Medulla oblongata (tissue), 1 donor: ENCODE measurements at regions not wholly inside any gene's neighbourhood (a gene's known extent, or its start where the extent isn't known, plus 50 kb on each side); places are given as distances from the start of the nearest gene placed in this dataset.
A peak's percentile ranks its signal among the peaks of the same experiment; 100 is the strongest.

Experiments
- DNase-seq: peaks from one replicate; pipeline ENCODE4 v3.0.0-alpha.2; 2015; ENCODE audit errors: extremely low spot score

DNA sequence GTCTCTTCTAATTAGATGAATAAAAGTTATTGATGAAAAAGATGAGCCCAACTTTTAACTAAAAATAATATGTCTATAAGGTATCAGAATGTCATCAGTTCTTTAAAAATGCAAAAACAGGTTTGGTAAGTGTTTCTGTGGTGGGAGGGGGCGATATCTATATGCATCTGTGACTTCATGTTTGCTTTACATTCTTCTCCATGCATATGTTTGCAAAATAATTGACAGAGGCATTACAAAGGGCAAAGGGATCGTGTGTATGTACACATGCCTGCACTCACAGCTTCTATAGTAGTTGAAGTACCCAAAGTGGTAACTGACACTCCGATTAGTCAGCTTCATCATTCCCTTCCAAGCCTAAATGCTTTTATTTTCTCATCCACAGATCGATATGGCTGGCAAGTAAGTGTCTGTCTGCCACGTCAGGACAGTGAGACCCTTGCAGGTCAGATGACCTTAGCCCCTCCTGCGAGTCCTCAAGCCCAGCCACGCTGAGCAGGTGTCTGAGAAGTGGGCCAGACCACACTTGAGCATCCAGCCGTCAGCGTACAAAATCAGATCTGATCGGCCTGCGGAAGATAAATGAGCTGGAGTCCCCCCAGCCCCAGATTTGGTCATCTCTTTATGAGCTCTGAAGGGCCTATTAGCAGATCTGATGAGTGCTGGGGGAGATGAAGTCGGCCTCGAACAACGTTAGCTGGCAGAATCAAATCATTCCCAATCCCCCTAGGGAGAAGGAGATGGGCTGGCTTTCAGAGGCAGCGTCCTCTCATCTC, 369.1 kb downstream of the MAFB start:
- no peak for DNase-seq

GRCh38 chr20:40319056-40319455, 370.0 kb downstream of the MAFB start:
- DNase-seq: no peak

DNA sequence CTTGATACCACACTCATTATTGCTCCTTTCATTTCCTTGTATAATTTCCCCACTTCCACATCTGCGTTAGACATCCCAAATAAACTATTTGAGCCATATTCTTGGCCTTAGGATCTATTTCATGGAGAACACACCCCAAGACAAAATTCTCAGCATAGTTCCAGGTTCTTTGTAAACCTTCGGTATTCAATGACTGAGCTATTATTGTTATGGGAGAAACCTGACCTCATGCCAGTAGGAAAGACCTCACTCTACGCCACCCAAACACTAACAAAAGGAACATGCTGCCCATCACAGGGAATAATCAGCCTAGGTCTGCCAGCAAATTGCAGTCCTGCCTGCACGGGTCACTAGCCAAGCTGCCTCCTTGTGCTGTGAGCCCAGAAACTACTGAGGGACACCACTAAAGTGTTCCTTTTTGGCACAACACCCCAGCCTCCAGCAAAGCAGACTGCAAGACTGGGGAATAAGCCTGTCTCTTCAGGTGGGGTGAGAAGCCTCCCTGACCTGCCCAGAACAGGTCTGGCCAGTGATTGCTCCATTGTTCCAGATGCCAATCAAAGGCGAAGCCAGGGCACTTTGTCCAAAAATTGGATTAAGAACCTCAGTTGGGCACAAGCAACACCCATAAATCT, 371.8 kb downstream of the MAFB start:
- peak; percentile 21 for DNase-seq

GRCh38 chr20:40314278-40314677, 374.8 kb downstream of the MAFB start:
- peak; percentile 72 for DNase-seq

- DNase-seq: no peak
These were observed 375.3 kb downstream of the MAFB start for GRCh38 chr20:40313730-40314129.

- DNase-seq: no peak
These were observed 379.3 kb downstream of the MAFB start for GRCh38 chr20:40309731-40310130.

DNA sequence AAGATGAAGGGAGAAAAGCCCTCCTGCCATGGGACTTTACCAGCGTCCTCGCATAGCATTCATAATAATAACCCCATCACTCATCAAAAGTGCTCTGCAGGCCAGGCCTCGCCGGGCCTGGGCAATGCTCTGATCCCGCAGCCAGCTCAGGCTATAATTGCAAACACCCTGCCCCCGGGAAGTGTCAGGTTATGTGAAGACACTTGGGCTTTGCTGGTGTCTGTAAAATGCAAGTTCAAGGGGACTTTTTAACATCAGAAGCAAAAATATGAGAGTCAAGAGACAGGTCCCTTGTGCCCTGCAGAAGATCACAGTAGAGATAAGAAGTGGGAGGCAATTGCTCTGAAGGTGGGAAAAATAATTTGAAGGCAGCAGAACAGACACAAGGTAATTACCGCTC, 381.0 kb downstream of the MAFB start:
- no peak for DNase-seq

DNA sequence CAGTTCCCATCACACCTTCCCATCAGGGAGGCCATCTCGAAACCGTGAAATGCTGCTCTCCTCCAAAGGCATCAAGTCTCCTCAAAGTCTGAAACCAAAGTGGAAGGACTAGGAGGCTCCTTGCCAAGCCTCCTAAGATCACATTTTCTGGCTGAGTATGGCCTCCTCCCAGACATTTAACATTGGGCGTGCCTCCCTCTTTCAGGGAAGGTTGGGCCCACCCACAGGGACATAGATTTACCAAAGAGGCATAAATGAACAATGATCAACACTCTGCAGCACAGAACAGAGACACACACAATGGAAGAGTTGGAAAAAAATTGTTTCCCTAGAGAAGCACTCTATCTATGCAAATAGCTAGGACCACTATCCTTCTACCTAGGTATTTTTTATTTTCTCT, 381.8 kb downstream of the MAFB start:
- no peak for DNase-seq

DNA sequence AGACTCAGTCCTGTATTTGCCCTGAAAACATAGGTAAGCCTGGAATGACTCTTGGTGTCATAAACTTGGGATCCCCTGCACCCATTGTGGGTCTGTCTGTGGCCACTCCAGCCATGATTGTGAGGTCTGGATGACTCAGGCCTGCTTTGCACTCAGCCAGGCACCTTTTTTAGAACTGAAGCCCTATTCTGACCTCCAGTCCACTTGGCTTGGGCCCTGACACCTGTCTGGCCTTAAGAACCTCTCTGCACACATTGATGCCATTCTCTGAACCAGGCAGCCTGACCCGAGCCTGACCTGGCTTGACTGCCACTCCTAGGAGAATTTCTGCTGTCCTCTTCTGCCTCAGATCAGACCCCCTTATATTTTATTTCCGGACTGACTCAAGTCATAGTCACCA, 383.7 kb downstream of the MAFB start:
- no peak for DNase-seq

DNA sequence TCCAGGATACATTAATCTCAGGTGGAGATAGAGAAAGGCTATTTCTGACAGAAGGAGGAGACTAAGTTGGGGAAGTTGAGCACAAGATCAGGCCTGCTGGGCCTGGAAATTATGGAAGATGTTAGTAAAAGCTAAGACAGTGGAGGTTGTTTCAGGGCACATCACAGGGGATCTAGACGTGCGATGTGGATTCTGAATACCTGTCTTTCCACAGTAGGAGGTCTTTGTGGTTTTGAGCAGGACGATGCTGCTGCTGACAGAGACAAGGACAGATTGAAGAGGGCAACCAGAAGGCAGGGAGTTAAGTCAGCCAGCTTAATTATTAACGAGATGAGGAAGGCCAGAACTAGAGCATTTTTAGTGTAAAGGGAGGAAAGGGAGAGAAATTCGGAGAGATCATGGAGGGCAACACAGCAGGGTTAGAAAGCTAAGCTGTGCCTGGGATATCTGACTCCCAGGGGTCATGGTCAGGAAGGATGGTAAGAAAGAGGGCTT, 384.9 kb downstream of the MAFB start:
- no peak for DNase-seq

GRCh38 chr20:40294747-40295146, 394.3 kb downstream of the MAFB start:
- DNase-seq: no peak

- DNase-seq: no peak
These were observed 394.9 kb downstream of the MAFB start for GRCh38 chr20:40294175-40294574.

- no peak for DNase-seq
These were observed 395.3 kb downstream of the MAFB start for GRCh38 chr20:40293740-40294139.

DNA sequence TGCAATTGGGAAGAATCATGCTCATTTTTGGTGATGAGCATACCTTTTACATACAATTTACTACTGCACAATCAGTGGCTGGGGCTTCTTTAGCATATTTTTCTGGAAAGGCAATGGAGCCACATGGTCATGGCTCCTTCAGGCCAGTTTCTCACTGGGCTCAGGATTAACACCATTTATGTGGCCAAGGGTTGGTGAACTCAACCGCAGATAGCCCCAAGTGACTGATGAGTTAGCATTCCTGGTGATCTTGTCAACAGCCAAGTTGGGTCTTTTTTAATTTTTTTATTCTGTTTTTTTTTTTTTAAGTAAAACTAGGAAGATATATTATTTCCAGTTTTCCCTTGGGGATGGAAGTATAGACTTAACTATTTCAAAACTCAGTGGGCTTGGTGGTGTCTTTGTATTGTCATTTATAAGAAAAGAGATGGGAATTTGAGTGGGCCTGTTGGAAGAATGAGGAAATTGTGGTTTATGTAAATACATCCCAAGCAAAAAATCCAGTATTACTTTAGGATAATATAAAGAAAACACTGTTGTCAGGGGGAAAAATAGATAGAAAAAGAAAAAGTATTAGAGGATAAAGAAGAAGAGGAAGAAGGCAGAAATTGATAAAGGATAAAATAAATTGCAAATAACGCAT, 397.4 kb downstream of the MAFB start:
- DNase-seq: no peak

DNA sequence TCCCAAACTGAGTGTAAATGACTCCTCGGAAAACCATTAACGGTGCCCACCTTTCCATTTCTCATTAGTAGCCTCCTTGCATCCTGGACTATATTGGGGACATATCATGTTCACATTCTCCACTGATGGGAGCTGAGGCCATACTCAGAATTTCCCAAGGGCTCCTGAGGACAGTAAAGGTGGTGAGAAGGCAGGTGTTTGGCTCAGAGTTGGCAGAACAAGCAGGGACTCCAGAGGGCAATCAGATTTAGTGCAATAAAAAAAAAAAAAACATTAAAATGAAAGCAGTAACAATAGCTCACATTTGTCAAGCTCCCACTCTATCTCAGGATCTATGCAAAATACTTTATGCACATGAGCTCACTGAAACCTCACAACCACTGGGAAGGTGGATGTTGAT, 401.4 kb downstream of the MAFB start:
- no peak for DNase-seq

- peak; percentile 37 for DNase-seq
These were observed 402.0 kb downstream of the MAFB start for GRCh38 chr20:40286975-40287531.

DNA sequence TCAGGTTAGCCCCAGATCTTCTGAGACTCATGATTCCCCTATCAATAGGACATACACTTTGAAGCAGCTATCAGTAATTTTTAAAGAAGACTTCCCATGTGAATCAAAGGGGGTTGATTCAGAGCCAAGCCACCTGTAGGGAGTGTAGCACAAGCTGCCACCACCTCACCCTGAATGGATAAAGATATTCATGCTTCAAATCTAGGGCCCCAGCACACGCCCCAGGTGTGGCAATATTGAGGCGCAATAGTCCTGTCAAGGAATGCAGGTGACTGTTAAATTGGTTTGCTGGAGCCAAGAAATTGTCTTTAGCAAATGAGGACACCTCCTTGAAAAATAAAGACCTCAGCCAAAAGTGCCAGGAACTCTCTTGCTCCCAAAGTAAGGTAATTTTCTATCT, 404.4 kb downstream of the MAFB start:
- DNase-seq: no peak

- DNase-seq: no peak
These were observed 405.3 kb downstream of the MAFB start for GRCh38 chr20:40283689-40284088.

DNA sequence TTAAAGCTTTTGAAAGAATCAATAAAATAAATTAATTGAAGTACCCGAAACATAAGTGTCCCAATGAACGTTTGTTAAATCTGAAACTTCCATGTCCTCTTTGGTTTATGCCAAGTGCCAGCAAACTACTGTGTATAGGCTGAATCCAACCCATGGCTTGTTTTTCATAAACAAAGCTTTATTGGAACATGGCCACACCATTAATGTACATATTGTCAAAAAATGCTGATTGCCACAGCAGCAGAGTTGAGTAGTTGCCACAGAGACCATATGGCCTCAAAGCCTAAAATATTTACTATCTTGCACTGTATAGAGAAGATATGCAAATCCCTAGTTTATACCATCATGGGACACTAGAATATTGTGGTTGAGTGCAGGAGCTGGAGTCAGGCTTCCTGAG, 406.1 kb downstream of the MAFB start:
- no peak for DNase-seq

DNA sequence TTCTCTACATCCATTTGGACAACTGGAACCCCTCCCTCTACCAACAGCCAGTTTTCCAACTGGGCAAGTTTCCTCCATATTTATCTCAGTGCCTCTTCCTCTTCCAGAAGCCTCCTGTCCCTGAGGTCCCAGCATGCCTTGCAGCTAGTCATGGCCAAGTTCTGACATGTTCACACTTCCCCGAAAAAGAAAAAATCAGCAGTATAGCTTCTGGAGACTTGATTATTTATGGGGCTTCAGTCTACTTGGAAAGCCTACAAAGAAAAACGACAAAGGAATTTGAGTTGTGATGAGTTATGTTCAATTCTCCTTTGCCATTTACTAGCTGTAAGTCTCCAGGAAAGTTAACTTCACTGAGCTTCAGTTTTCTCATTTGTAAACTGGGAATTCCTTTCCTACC, 406.5 kb downstream of the MAFB start:
- DNase-seq: no peak

DNA sequence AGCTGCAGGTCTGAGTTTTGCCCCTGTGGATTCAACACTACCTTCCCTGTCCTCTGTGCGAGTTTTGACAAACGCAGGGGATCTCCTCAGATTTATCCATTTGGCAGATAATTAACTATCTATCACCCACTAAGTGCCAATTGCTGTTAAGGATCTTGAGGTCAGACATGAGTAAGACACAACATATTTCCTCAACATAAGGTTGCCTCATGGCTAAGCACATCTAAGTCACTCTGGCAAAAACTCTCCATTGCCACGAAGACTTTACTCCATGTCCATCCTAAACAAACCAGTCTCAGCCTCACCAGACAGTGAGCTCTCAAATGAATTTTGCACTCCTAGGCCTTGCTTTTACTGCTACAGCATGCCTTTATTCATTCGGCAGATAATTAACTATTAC, 408.4 kb downstream of the MAFB start:
- no peak for DNase-seq

- peak; percentile 76 for DNase-seq
These were observed 409.6 kb downstream of the MAFB start for GRCh38 chr20:40279390-40279789.

GRCh38 chr20:40278673-40279072, 410.4 kb downstream of the MAFB start:
- DNase-seq: no peak
